Calu3 (cell line): ENCODE measurements at regions not wholly inside any gene's neighbourhood (a gene's known extent, or its start where the extent isn't known, plus 50 kb on each side); places are given as distances from the start of the nearest gene placed in this dataset.

Source experiments
- BruUV-seq: library from RNA; stranded (reverse); fragments of 400-500 nt; replicated peaks from 2 replicates; lab custom pipeline; 2021; lab: Mats Ljungman, UMichigan
- CTCF ChIA-PET: fragments of 300-600 bp; sonication (Branson Sonifier 250); formaldehyde crosslinking; loops from one replicate; lab custom pipeline; 2022; ENCODE audit warnings: antibody characterized with exemption; lab: Charles Lee
- DNase-seq: peaks from one replicate; pipeline ENCODE4 v3.0.0; 2022
- H3K27ac Mint-ChIP-seq: one replicate; pipeline ENCODE4 v1.8.0; 2022; ENCODE audit warnings: mixed read lengths; ENCODE audit not compliant: unreplicated experiment
- H3K27me3 Mint-ChIP-seq: one replicate; pipeline ENCODE4 v1.8.0; 2022; ENCODE audit warnings: mixed read lengths; ENCODE audit not compliant: unreplicated experiment
- H3K36me3 Mint-ChIP-seq: one replicate; pipeline ENCODE4 v1.8.0; 2022; ENCODE audit warnings: mild to moderate bottlenecking, moderate library complexity, mixed read lengths; ENCODE audit not compliant: insufficient read depth, unreplicated experiment
- H3K4me1 Mint-ChIP-seq: one replicate; pipeline ENCODE4 v1.8.0; 2022; ENCODE audit warnings: mild to moderate bottlenecking, low read depth, mixed read lengths; ENCODE audit not compliant: unreplicated experiment
- H3K4me3 Mint-ChIP-seq: one replicate; pipeline ENCODE4 v1.8.0; 2022; ENCODE audit warnings: mild to moderate bottlenecking, low read depth, moderate library complexity, mixed read lengths; ENCODE audit not compliant: unreplicated experiment
- H3K9me3 Mint-ChIP-seq: one replicate; pipeline ENCODE4 v1.8.0; 2022; ENCODE audit warnings: low read depth, mixed read lengths; ENCODE audit not compliant: unreplicated experiment
- CTCF ChIP-seq: fragments of 200-600 bp; IDR thresholded peaks from one replicate; pipeline ENCODE4 v1.8.0; 2022; ENCODE audit warnings: antibody characterized with exemption; ENCODE audit not compliant: unreplicated experiment
- intact Hi-C: fragments of 100-400 bp; cut with micrococcal nuclease; formaldehyde crosslinking; loops from one replicate; pipeline ENCODE4 v1.10.0; 2022; ENCODE audit not compliant: unreplicated experiment

GRCh38 chr5:133794771-133795415 lies 173.5 kb downstream of the C5orf15 start:
- H3K36me3 Mint-ChIP-seq: no peaks in the 10 kb centered on the region
- H3K27ac Mint-ChIP-seq: no peak overlapping the region
- H3K27me3 Mint-ChIP-seq: peaks cover 99% of the 10 kb centered on the region
- no peak for TF ChIP-seq CTCF
- no peak overlapping the region for H3K4me3 Mint-ChIP-seq
- no peaks in the 10 kb centered on the region for H3K9me3 Mint-ChIP-seq
- H3K4me1 Mint-ChIP-seq: no peaks in the 10 kb centered on the region
- BruUV-seq: no TSS peak
- no peak for DNase-seq
- intact Hi-C loops: no loop called here
- CTCF ChIA-PET: no interaction called here

GRCh38 chr5:133793756-133794465 lies 174.5 kb downstream of the C5orf15 start:
- BruUV-seq: no TSS peak
- no peak for TF ChIP-seq CTCF
- intact Hi-C loops: no loop called here
- H3K4me3 Mint-ChIP-seq: no peak overlapping the region
- no peak overlapping the region for H3K27ac Mint-ChIP-seq
- peaks cover 99% of the 10 kb centered on the region for H3K27me3 Mint-ChIP-seq
- H3K9me3 Mint-ChIP-seq: no peaks in the 10 kb centered on the region
- no peaks in the 10 kb centered on the region for H3K36me3 Mint-ChIP-seq
- CTCF ChIA-PET: interaction anchor here (0.6 kb wide), 1 partner anchor 65 kb away, joined by 3 read pairs; no protein-coding TSS in a partner anchor
- DNase-seq: no peak
- H3K4me1 Mint-ChIP-seq: no peaks in the 10 kb centered on the region

- no peaks in the 10 kb centered on the region for H3K4me1 Mint-ChIP-seq
- CTCF ChIA-PET: no interaction called here
- BruUV-seq: no TSS peak
- H3K27ac Mint-ChIP-seq: no peak overlapping the region
- no peak for TF ChIP-seq CTCF
- H3K36me3 Mint-ChIP-seq: no peaks in the 10 kb centered on the region
- peaks cover 100% of the 10 kb centered on the region for H3K27me3 Mint-ChIP-seq
- H3K9me3 Mint-ChIP-seq: no peaks in the 10 kb centered on the region
- no peak overlapping the region for H3K4me3 Mint-ChIP-seq
- DNase-seq: no peak
- intact Hi-C loops: no loop called here
Observed at GRCh38 chr5:133792655-133793054, 175.8 kb downstream of the C5orf15 start.

- CTCF ChIA-PET: no interaction called here
- no peak for TF ChIP-seq CTCF
- intact Hi-C loops: no loop called here
- no TSS peak for BruUV-seq
- Mint-ChIP-seq H3K27ac (no peak overlapping the region), H3K27me3 (peaks cover 100% of the 10 kb centered on the region), H3K9me3 (no peaks in the 10 kb centered on the region), H3K4me1 (no peaks in the 10 kb centered on the region), H3K4me3 (no peak overlapping the region), H3K36me3 (no peaks in the 10 kb centered on the region)
- no peak for DNase-seq
Observed at GRCh38 chr5:133792024-133792423, 176.4 kb downstream of the C5orf15 start.
